MCF 10A (cell line): ENCODE measurements at regions not wholly inside any gene's neighbourhood (a gene's known extent, or its start where the extent isn't known, plus 50 kb on each side); places are given as distances from the start of the nearest gene placed in this dataset.

Source experiments
- BruUV-seq: library from RNA; stranded (reverse); fragments of 400-500 nt; replicated peaks from 2 replicates; lab custom pipeline; 2021; lab: Mats Ljungman, UMichigan
- CTCF ChIA-PET: fragments of 300-600 bp; sonication (Branson Sonifier 250); formaldehyde crosslinking; extraction: SDS; loops from one replicate; lab custom pipeline; 2021; ENCODE audit warnings: antibody characterized with exemption, inconsistent platforms; lab: Yijun Ruan, JAX
- POLR2A ChIA-PET: fragments of 300-600, 350-650 bp; sonication (Branson Sonifier 250); formaldehyde crosslinking; extraction: SDS; loops from one replicate; lab custom pipeline; 2020; ENCODE audit warnings: antibody characterized with exemption, inconsistent platforms; lab: Yijun Ruan, JAX
- DNase-seq: peaks from one replicate; pipeline ENCODE4 v3.0.0-alpha.2; 2018; ENCODE audit not compliant: unreplicated experiment
- H3K27ac Mint-ChIP-seq: one replicate; pipeline ENCODE4 v1.8.0; 2022; ENCODE audit warnings: mild to moderate bottlenecking, low read depth, mixed read lengths; ENCODE audit not compliant: unreplicated experiment
- H3K27me3 Mint-ChIP-seq: one replicate; pipeline ENCODE4 v1.8.0; 2022; ENCODE audit warnings: mixed read lengths; ENCODE audit not compliant: insufficient read depth, unreplicated experiment
- H3K36me3 Mint-ChIP-seq: one replicate; pipeline ENCODE4 v1.8.0; 2022; ENCODE audit warnings: mild to moderate bottlenecking, moderate library complexity, mixed read lengths; ENCODE audit not compliant: insufficient read depth, unreplicated experiment
- H3K4me1 Mint-ChIP-seq: one replicate; pipeline ENCODE4 v1.8.0; 2022; ENCODE audit warnings: mixed read lengths; ENCODE audit not compliant: insufficient read depth, unreplicated experiment
- H3K4me3 Mint-ChIP-seq: one replicate; pipeline ENCODE4 v1.8.0; 2022; ENCODE audit warnings: mild to moderate bottlenecking, moderate library complexity, mixed read lengths; ENCODE audit not compliant: unreplicated experiment
- H3K9me3 Mint-ChIP-seq: one replicate; pipeline ENCODE4 v1.8.0; 2022; ENCODE audit warnings: mixed read lengths; ENCODE audit not compliant: unreplicated experiment
- intact Hi-C: fragments of 100-400 bp; cut with micrococcal nuclease; formaldehyde crosslinking; loops from 2 replicates; pipeline ENCODE4 v1.14.1; 2022
- TF ChIP-seq, protein P1 (sequence below): fragments of 200-600 bp; IDR thresholded peaks from one replicate; pipeline ENCODE4 v1.8.0; 2022; ENCODE audit warnings: antibody characterized with exemption, mild to moderate bottlenecking; ENCODE audit not compliant: unreplicated experiment

GRCh38 chr4:17033768-17034181 lies 135.3 kb upstream of the LDB2 start:
- CTCF ChIA-PET, result no interaction called here
- no peaks in the 10 kb centered on the region for H3K36me3 Mint-ChIP-seq
- H3K9me3 Mint-ChIP-seq, result no peaks in the 10 kb centered on the region
- TF ChIP-seq, protein P1, sequence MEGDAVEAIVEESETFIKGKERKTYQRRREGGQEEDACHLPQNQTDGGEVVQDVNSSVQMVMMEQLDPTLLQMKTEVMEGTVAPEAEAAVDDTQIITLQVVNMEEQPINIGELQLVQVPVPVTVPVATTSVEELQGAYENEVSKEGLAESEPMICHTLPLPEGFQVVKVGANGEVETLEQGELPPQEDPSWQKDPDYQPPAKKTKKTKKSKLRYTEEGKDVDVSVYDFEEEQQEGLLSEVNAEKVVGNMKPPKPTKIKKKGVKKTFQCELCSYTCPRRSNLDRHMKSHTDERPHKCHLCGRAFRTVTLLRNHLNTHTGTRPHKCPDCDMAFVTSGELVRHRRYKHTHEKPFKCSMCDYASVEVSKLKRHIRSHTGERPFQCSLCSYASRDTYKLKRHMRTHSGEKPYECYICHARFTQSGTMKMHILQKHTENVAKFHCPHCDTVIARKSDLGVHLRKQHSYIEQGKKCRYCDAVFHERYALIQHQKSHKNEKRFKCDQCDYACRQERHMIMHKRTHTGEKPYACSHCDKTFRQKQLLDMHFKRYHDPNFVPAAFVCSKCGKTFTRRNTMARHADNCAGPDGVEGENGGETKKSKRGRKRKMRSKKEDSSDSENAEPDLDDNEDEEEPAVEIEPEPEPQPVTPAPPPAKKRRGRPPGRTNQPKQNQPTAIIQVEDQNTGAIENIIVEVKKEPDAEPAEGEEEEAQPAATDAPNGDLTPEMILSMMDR, result no peak
- intact Hi-C loops, result loop anchor here (5.0 kb wide), 1 partner anchor 34 kb away; no protein-coding TSS in a partner anchor
- no TSS peak for BruUV-seq
- POLR2A ChIA-PET, result no interaction called here
- no peak overlapping the region for H3K4me3 Mint-ChIP-seq
- no peak overlapping the region for H3K27ac Mint-ChIP-seq
- DNase-seq, result no peak
- H3K27me3 Mint-ChIP-seq, result no peaks in the 10 kb centered on the region
- peaks cover 16% of the 10 kb centered on the region for H3K4me1 Mint-ChIP-seq

DNA sequence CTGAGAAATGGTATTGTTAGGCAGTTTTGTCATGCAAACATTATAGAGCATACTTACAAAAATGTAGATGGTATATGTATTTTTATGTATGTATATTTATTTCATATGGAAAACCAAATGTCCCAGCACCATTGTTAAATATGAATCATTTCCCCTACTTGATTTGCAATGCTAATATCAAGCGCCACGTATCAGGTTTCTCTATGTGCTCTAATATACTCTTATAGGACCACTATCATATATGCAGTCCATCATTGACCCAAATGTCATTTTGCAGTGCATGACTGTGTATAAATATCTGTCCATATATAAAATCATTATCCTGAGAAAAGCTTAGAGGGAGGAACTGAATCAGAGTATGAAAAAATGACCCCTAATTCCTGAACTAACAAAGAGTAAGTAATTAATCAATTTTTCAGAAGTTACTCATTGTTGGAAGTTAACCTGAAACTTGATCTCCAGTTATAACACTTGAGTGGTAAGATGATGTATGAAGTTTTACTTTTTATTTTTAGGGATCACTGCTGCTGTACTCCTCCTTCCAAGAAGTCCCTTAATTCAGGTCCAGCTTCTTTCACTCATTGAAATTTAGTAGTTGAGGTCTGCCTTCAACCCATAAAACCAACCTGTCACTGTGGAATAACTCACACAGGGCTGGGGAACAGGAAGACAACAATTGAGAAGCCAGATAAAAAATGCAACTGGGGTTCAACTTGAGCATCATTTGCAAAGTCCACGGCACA lies 134.8 kb upstream of the LDB2 start:
- H3K36me3 Mint-ChIP-seq, result no peaks in the 10 kb centered on the region
- TF ChIP-seq, protein P1, result no peak
- ChIA-PET CTCF (no interaction called here), POLR2A (interaction anchor here (0.6 kb wide), 1 partner anchor 312 kb away, joined by 3 read pairs; no protein-coding TSS in a partner anchor)
- BruUV-seq, result no TSS peak
- peaks cover 16% of the 10 kb centered on the region for H3K4me1 Mint-ChIP-seq
- H3K4me3 Mint-ChIP-seq, result no peak overlapping the region
- no peaks in the 10 kb centered on the region for H3K27me3 Mint-ChIP-seq
- H3K9me3 Mint-ChIP-seq, result no peaks in the 10 kb centered on the region
- no peak overlapping the region for H3K27ac Mint-ChIP-seq
- intact Hi-C loops, result loop anchor here (5.0 kb wide), 1 partner anchor 34 kb away; no protein-coding TSS in a partner anchor
- no peak for DNase-seq

GRCh38 chr4:17030543-17030942 lies 132.1 kb upstream of the LDB2 start:
- ChIA-PET CTCF (interaction anchor here (0.6 to 0.8 kb wide), 2 partner anchors 119 to 361 kb away, joined by 3 read pairs; no protein-coding TSS in a partner anchor), POLR2A (interaction anchor here (0.8 to 1.0 kb wide), 2 partner anchors 15 to 36 kb away, joined by 3 read pairs; no protein-coding TSS in a partner anchor)
- no TSS peak for BruUV-seq
- Mint-ChIP-seq H3K27me3 (no peaks in the 10 kb centered on the region), H3K4me1 (peaks cover 28% of the 10 kb centered on the region), H3K36me3 (no peaks in the 10 kb centered on the region), H3K4me3 (no peak overlapping the region), H3K9me3 (peaks cover 7% of the 10 kb centered on the region), H3K27ac (peak overlapping the region; percentile 30)
- TF ChIP-seq, protein P1, result no peak
- DNase-seq, result peak; percentile 91
- intact Hi-C loops, result loop anchor here (5.0 kb wide), 1 partner anchor 37 kb away; no protein-coding TSS in a partner anchor

DNA sequence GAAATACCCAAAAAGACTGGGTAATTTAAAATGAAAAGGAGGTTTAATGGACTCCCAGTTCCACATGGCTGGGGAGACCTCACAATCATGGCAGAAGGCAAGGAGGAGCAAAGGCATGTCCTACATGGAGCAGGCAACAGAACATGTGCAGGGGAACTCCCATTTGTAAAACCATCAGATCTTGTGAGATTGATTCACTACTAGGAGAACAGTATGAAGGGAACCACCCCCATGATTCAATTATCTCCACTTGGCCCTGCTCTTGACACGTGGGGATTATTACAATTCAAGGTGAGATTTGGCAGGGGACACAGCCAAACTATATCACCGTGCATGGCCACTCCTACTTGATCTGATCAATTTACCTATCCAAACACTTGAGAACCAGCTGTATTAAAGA lies 131.5 kb upstream of the LDB2 start:
- peak; percentile 36 for DNase-seq
- CTCF ChIA-PET, result interaction anchor here (0.8 kb wide), 1 partner anchor 120 kb away, joined by 3 read pairs; no protein-coding TSS in a partner anchor
- POLR2A ChIA-PET, result interaction anchor here (0.8 to 1.0 kb wide), 2 partner anchors 14 to 37 kb away, joined by 3 read pairs; no protein-coding TSS in a partner anchor
- no peaks in the 10 kb centered on the region for H3K36me3 Mint-ChIP-seq
- no peak overlapping the region for H3K27ac Mint-ChIP-seq
- TF ChIP-seq, protein P1, result no peak
- peaks cover 28% of the 10 kb centered on the region for H3K4me1 Mint-ChIP-seq
- no peaks in the 10 kb centered on the region for H3K27me3 Mint-ChIP-seq
- H3K4me3 Mint-ChIP-seq, result no peak overlapping the region
- intact Hi-C loops, result loop anchor here (5.0 kb wide), 1 partner anchor 37 kb away; no protein-coding TSS in a partner anchor
- no TSS peak for BruUV-seq
- peaks cover 7% of the 10 kb centered on the region for H3K9me3 Mint-ChIP-seq
